ENCODE measurements at regions not wholly inside any gene's neighbourhood (a gene's known extent, or its start where the extent isn't known, plus 50 kb on each side); places are given as distances from the start of the nearest gene placed in this dataset.

- TF ChIP-seq POLR2A (IDR thresholded peaks at IDR 0.05) (no peak), CTCF (IDR thresholded peaks at IDR 0.05) (no peak), EP300 (IDR thresholded peaks at IDR 0.05) (no peak), POLR2AphosphoS5 (IDR thresholded peaks at IDR 0.05) (no peak)
Observed at GRCh38 chr2:203625701-203626100, 80.7 kb upstream of the CD28 start.
